NCI-H345 treated with DMSO at 0.1 percent for 48 hours (cell line): ENCODE measurements at regions not wholly inside any gene's neighbourhood (a gene's known extent, or its start where the extent isn't known, plus 50 kb on each side); places are given as distances from the start of the nearest gene placed in this dataset.
"Not testable (repeated sequence)": the region's sequence is repeated elsewhere in the genome, so short reads cannot be mapped to it uniquely, and the experiment has no call there.

Experiments used
- DNase-seq: peaks from one replicate; lab custom pipeline; 2025; ENCODE audit not compliant: unreplicated experiment; lab: John Stamatoyannopoulos, UW

DNA sequence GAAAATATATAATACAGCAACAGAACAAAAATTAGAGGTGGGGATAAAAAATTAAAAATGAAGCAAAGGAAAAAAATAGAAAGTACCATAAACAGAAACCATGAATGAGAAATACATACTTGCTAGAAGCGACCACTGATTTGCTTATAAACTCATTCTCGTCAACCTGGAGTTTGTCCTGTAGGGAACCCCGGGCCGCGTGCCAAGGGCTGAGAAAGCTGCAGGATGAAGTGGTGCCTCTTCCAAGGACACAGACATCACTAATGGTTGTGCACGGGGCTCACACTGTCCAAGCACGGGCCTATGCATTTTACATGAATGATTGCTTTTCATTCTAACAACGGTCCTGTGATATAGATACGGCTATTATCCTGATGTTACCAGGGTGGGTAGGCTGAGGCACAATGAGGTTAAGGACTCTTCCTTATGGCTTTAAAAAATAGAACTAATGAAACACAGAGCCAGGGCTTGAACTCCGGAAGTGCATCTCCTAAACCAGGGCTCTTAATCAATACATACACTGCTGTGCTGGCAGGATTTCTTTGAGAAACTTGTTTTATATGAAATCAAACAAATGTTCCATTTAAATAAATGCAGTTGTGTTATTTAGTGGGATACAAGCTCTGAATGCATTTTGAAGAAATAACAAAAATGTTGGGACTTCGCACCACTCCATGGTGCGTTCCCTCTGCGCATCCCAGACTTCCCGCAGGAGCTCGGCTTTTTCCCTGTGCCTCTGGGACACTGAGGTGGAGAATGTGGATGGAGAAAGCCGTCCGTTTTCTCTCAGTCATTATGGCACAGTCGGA is 113.9 kb upstream of the PHACTR3 start:
- not testable (repeated sequence) for DNase-seq

GRCh38 chr20:59491884-59492283 is 112.5 kb upstream of the PHACTR3 start:
- DNase-seq: no peak

DNA sequence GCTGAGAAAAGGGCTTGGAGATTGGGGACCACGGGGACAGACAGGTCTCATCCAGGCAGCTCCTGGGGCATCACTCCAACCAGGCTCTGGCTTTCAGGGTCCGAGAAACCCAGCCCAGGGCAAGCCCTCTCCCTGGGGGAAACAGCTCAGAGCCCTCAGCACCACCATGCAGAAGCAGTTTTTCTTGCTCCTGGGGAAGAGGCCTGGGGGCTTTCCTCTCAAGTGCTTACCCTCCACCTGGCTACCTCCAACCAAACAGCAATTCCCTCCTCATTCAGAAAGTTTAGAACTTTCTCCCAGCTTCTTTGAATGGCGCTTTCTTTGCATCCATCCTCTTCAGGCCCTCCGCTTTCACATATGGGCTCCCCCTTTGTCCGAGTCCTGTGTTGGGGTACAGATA is 110.4 kb upstream of the PHACTR3 start:
- DNase-seq: no peak

DNA sequence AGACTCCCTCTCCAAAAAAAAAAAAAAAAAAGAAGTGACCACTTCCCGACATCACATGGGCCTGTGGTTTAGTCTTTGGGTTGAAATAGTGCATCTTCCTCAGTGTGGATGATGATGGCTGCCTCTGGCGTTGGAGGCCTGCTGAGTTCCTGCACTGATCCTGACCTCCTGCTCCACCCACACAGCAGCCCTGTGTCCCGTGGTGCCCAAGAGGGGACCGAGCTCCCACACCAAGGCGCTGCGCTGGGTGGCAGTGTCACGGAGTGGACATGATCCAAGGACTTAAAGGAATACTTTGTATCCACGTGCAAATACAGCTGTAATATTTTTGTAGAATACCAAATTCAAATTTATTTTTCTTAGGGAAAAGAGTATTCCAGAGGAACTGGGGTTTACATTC is 109.2 kb upstream of the PHACTR3 start:
- DNase-seq: no peak

DNA sequence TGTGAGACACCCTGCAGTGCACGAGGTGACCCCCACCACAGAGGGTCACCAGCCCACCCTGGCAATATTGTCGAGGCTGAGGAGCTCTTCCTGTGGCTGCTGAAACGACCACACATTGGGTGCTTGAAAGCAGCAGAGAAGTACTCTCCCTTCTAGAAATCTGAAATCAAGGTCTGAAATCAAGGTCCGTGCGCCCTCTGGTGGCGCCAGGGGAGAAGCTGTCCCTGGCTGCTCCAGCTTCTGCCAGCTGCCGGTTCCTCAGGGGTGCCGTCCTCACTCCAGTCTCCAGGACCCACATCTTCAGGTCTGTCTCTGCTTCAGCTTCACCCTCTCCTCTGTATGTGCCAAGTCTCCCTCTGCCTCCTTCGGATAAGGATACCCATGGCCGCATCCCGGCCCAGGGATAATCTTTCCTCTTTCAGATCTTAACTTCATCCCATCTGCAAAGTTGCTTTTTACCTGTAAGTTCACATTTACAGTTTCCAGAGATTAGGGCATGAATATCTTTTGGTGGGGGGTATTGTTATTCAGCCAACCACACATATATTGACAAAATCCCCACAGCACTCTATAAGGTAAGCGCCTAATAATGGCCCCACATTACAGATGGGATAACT is 108.3 kb upstream of the PHACTR3 start:
- peak; percentile 3 for DNase-seq

- no peak for DNase-seq
Measured at GRCh38 chr20:59498291-59498690, 106.0 kb upstream of the PHACTR3 start.

GRCh38 chr20:59499863-59500262 is 104.5 kb upstream of the PHACTR3 start:
- DNase-seq: no peak

DNA sequence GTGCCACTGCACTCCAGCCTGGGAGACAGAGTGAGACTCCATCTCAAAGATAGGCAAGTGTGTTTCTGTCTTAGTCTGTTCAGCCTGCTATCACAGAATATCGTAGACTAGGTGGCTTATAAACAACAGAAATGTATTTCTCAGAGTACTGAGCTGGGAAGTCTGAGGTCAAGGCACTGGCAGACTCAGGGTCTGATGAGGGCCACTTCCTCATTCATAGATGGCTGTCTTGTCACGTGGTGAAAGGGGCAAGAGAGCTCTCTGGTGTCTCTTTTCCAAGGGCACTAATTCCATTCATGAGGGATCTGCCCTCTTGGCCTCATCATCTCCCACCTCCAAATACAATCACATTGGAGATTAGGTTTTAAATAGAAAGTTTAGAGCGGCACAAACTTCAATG is 95.6 kb upstream of the PHACTR3 start:
- DNase-seq: no peak

- no peak for DNase-seq
Measured at GRCh38 chr20:59512651-59513050, 91.7 kb upstream of the PHACTR3 start.

GRCh38 chr20:59514554-59514953 is 89.8 kb upstream of the PHACTR3 start:
- no peak for DNase-seq

DNA sequence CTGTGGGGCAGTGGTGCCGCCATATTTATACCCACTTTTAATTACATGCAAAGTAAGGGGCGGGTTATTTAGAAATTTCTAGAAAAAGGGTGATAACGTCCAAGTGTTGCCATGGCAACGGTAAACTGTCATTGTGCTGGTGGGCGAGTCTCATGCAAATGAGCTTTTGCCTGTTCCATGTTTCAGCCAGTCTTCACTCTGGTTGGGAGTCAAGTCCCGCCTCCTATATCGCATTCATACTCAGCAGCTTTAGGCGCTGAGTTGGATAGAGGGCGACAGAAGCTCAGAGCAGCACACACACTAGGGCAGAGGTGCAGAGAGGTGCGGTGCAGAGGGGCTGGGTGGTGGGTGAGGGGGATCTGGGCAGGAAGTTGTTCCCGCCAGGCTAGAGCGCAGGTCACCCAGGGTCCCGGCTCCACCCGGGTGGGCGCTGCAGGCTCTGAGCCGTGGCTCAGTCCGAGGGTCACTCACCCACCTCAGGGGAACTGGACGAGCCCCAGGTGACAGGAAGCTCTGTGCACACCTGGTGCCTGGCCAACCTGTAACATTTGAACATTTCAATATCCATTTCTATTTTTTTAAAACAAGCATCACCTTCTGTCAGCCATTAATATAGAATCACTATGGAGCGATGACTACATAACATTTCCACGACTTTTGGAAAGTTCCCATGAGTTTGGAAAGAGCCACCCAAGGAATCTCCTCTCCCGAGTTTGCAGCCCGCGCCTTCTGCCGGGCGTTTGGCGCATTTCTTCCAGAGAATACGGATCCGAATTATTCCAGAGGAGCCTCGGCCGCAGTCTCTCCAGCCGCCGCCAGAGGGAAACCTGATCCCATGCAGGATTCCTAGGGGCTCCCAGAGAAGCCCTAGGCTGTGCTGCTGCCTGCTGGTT is 89.1 kb upstream of the PHACTR3 start:
- DNase-seq: peak; percentile 5

DNA sequence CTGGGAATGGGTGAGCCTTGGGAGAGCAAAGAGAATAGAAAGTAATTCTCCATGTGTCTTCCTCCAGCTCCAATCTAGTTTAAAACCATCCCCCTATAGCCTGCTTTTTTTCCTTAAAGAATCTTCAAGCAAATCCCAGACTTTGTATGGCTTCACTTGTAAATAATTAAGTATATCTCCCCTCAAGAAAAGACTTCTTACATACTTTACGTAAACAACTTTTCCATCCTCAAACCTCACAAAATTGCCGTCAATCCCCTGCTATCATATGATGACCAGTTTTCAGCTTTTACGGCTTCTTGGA is 88.5 kb upstream of the PHACTR3 start:
- DNase-seq: no peak

DNA sequence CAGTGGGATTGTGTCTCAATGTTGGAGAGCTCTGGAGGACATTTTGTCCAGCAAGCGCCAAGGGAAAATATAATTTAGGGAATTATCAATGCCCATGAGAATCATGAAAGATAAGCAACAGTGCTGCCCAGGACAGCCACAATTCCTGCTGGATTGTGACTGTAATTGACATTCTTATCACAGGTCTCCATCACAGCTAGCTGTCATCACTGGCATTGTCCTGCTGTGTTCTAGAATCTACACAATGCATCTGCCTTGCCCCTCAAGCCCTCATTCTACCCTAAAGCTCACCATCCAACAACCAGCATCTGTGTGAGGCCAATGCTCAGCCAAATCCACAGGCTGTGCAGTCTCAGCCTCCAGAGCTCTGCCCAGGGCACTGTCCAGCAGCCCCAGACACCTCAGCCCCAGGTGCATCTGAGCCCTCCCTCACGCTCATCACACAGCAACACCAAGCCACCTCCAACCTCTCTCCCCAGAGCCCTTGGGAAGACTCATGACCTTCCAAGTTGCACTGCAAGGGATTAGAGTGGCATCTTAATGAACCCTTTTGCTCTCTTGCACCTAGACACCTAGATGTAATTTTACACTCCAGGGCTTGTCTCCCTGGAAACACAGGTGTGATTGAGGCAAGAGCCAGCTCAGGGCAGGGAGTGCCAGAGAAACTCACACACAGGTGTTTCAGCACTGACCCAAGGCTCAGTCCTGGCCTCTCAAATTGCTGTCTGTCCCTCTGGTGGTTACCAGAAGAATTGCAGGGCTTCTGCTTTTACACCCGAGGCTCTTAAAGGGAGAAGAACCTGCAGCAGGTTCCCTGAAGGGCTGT is 85.2 kb upstream of the PHACTR3 start:
- DNase-seq: peak; percentile 5

DNA sequence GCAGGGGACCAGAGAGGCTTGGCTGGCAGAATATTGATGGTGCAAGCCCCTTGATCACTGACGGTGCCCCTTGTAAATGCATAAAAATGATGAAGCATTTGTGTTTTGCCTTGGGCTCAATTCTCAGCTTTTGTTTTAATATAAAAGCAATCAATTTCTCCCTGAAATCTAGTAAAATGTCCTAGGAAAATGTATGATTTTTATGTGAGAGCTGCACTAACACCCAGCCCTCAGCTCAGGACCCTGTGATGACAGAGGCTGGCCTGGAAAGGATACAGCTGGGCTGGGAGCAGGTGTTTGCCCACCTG is 84.7 kb upstream of the PHACTR3 start:
- no peak for DNase-seq

DNA sequence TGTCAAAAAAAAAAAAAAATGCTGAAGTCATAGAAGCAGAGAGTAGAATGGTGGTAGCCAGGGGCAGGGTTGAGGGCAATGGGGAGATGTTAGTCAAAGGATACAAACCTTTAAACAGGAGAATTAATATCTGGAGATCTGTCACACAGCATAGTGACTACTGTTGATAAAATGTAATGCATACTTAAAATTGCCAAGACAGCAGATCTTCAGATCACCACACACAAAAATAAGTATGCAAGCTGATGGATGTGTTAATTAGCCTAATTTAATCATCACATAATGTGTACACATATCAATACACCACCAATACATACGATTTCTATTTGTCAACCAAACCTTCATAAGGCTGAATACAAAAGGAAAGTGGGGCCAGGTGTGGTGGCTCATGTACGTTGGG is 83.5 kb upstream of the PHACTR3 start:
- no peak for DNase-seq

GRCh38 chr20:59525500-59526241 is 78.7 kb upstream of the PHACTR3 start:
- peak; percentile 6 for DNase-seq

DNA sequence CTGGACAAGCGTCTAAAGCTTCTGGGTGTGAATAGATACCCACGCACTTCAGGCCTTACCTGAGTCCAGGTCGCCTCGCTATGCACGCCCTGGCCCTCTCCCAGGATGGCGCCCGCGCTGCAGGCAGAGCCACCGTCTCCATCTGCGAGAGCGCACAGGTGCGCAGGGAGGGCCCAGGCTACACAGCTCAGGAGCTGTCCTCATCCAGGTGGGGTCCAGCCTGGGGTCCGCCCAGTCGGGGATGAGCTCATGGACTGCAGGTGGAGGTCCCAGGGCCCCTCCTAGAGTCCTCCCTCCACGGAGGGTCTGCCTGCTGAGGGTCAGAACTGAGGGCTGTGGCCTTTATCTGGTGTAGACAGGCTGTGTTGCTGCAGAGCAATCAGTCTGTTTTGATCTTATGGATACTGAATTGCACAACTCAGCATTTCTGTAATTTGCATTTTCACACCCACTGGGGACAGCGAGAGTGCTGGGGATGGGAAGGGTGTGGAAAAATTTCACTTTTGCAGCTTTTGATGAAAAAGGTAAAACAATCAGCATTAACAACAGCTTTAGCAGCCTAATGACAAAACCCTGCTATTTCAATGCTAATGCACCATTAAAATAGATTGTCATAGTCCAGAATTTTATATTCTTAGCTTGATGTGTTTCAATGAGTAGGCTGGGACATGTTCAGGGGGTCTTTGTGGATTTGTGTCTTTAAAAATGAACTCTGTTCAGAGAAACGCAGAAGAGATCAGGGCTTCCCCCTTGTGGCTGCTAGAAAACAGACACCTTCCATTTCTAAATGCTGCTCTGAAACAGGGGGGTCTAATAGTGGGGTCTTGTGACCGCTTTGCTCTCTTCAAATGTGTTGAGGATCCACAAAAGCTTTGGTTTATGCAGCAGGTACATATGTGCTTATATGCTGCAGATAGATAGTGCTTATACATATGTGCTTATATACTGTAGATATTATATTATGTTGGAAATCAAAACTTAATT is 77.8 kb upstream of the PHACTR3 start:
- DNase-seq: no peak

DNA sequence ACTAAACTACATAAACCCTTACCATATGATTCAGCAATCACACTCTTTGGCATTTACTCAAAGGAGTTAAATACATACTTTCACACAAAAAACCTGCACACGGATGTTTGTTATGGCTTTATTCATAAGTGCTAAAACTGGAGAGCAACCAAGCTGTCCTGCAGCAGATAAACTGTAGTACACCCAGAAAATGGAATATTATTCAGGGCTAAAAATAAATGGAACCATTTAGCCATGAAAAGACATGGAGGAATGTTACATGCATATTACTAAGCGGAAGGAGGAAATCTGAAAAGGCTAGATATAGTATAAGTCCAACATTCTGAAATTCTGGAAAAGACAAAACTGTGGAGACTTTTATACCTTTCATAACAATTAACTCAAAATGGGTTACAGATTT is 73.6 kb upstream of the PHACTR3 start:
- no peak for DNase-seq

DNA sequence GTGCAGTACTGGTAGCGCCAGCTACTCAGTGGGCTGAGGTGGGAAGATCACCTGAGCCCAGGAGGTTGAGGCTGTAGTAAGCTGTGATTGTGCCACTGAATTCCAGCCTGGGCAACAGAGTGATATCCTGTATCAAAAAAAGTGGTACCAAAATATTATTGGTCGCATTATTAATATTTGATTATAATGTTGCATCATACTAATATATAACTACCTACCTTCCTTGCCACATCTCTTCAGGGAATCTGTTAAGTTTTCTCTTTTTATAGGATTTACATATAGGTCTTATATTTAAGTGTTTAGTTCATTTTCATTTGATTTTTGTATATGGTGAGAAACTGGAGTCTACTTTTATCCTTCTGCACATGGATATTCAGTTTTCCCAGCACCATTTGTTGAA is 66.3 kb upstream of the PHACTR3 start:
- no peak for DNase-seq
